Sigmoid colon (tissue), 4 donors: ENCODE measurements at regions not wholly inside any gene's neighbourhood (a gene's known extent, or its start where the extent isn't known, plus 50 kb on each side); places are given as distances from the start of the nearest gene placed in this dataset.

Experiments used
- EP300 ChIP-seq, 4 donors: sonication (generic); formaldehyde crosslinking; IDR thresholded peaks; one replicate each; pipeline ENCODE4 v1.6.1; 2017; ENCODE audit warnings: antibody characterized with exemption in 4 of 4
- POLR2AphosphoS5 ChIP-seq, 4 donors: sonication (generic); formaldehyde crosslinking; IDR thresholded peaks; one replicate each; pipeline ENCODE4 v1.6.1; 2017; ENCODE audit warnings: antibody characterized with exemption in 4 of 4
- TF ChIP-seq, protein P1 (sequence below), 4 experiments: fragments of 450-650 bp in 3 of 4; fragments of 200-600 bp in 1 of 4; IDR thresholded peaks; one replicate each; pipeline ENCODE4 v1.5.1; 2016 to 2019; ENCODE audit warnings: antibody characterized with exemption in 4 of 4, mild to moderate bottlenecking in 3 of 4, moderate library complexity in 2 of 4

- TF ChIP-seq, protein P1, sequence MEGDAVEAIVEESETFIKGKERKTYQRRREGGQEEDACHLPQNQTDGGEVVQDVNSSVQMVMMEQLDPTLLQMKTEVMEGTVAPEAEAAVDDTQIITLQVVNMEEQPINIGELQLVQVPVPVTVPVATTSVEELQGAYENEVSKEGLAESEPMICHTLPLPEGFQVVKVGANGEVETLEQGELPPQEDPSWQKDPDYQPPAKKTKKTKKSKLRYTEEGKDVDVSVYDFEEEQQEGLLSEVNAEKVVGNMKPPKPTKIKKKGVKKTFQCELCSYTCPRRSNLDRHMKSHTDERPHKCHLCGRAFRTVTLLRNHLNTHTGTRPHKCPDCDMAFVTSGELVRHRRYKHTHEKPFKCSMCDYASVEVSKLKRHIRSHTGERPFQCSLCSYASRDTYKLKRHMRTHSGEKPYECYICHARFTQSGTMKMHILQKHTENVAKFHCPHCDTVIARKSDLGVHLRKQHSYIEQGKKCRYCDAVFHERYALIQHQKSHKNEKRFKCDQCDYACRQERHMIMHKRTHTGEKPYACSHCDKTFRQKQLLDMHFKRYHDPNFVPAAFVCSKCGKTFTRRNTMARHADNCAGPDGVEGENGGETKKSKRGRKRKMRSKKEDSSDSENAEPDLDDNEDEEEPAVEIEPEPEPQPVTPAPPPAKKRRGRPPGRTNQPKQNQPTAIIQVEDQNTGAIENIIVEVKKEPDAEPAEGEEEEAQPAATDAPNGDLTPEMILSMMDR (IDR thresholded peaks at IDR 0.05) = no peak
- no peak for TF ChIP-seq POLR2AphosphoS5 (IDR thresholded peaks at IDR 0.05)
- no peak for TF ChIP-seq EP300 (IDR thresholded peaks at IDR 0.05)
These were observed 449.4 kb upstream of the CDH10 start for GRCh38 chr5:25094219-25094618.
